Stimulated activated CD4-positive, alpha-beta T cell treated with anti-CD3 and anti-CD28 coated beads, Interleukin-1b, Interleukin-23, amount 100 ng/mL, for 4 hours (primary cell): ENCODE measurements at regions not wholly inside any gene's neighbourhood (a gene's known extent, or its start where the extent isn't known, plus 50 kb on each side); places are given as distances from the start of the nearest gene placed in this dataset.

Source experiments
- DNase-seq, 2 donors: peaks; one replicate each; pipeline ENCODE4 v3.0.0-alpha.2; 2020; ENCODE audit warnings: low read depth in 2 of 2

DNA sequence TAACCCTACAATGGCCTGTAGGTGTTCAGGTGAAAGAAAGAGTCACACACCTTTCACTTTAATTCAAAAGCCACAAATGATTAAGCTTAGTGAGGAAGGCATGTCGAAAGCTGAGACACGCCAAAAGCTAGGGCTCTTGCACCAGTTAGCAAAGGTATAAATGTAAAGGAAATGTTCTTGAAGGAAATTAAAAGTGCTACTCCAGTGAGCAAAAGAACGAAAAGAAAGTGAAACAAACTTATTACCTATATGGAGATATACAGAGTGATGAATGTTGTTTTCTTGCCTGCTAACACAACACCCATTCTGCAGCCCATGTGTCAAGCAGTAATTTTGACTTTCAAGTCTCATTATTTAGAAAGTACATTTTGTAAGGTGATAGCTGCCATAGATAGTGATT, 254.2 kb upstream of the SLC24A2 start:
- DNase-seq, result no peak

DNA sequence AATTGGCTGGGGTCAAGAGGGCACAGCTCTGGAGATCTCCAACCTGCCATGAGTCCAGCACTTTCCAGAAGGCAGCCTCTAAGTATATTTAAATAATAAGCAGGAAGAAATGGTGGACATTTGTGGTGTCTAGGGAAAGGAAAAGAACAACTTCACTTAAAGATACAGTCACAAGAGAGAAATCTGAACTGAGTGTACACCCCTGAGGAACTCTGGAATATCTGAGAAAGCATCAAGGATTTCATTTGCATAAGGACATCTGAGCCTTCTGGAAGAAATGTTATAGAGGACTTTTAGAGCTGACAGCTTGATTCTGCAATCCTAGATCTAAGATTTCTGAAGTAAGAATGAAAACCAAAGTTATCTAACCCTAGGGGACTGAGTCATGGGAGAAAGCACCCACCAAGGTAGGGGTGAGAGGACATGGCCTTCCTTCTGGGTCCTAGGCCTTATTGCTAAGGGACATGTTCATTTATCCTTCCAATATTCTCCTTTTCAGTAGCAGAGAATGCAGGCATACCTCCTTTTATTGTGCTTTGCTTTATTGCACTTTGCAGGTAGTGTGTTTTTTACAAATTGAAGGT, 253.4 kb upstream of the SLC24A2 start:
- DNase-seq, result no peak

DNA sequence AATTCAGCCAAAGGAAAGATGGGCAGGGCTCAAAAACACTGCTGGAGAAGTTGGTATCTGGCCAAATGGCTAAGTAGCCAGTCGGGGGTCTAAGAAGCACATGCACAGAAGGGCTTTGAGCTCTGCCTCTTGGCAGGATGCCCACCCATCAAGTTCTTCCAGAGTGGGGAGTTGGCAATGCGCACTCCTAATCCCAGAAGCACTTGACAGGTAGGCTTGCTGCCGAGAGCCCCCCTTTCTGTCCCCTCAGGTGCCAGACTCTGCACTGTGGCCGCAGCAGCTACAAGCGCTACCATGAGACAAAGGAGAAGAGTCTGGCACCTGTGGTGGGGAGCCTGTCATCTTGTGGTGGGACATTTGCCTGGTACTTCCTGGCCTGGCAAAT, 252.9 kb upstream of the SLC24A2 start:
- no peak for DNase-seq

- no peak for DNase-seq
Observed at GRCh38 chr9:20040991-20041696, 252.3 kb upstream of the SLC24A2 start.

DNA sequence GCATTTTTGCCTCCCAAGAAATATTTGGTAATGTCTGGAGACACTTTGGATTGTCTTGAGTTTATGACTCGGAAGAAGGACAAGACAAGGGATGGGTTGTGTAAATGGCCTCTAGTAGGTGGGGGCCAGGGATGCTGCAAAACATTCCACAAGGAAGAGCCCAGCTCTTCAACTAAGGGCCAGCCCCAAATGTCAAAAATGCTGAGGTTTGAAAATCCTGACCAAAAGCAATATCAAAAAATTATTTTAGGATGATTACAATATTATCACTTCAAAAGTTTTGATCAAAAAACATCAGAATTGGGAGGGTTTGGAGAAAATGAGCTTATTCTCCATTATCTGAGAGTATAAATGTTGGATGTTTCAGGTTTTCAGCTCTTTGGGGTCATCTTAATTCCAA, 248.9 kb upstream of the SLC24A2 start:
- DNase-seq, result no peak

DNA sequence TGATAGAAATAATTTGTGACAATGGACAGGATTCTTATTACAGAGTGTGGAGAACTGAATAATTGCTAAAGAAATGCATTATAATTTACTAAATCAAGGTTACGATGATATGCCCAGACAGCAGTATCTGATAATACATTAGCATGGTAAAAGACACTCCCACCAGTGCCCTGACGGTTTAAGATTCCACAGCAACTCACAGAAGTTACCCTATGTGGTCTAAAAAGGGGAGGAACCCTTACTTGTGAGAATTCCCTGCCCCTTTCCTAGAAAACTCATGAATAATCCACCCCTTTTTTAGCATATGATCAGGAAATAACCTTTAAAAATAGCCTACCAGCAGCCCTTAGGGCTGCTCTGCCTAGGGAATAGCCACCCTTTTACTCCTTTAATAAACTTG, 244.7 kb upstream of the SLC24A2 start:
- DNase-seq, result no peak

- DNase-seq, result no peak
Observed at GRCh38 chr9:20032413-20033006, 243.7 kb upstream of the SLC24A2 start.

- no peak for DNase-seq
Observed at GRCh38 chr9:20031836-20032235, 243.0 kb upstream of the SLC24A2 start.

GRCh38 chr9:20030671-20031070, 241.8 kb upstream of the SLC24A2 start:
- DNase-seq, result no peak

DNA sequence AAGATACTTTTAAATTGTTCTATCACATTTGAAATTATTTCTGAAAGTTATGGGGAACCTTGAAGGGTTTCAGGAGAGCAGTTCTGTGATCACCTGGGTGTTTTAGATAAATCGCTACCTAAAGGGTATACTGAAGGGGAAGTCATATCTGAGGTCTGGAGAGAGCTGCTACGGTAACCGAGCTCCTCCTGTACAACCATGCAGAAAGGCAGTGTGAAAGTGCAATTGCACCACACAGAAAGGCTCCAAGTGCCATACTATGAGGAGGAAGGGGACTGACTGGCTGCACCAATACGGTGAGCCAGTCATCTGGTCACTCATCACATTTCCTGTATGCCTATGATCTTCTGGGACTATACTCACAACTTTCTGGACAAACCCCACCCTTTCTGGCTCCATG, 241.4 kb upstream of the SLC24A2 start:
- DNase-seq, result no peak

- no peak for DNase-seq
Observed at GRCh38 chr9:20028849-20029231, 240.0 kb upstream of the SLC24A2 start.

DNA sequence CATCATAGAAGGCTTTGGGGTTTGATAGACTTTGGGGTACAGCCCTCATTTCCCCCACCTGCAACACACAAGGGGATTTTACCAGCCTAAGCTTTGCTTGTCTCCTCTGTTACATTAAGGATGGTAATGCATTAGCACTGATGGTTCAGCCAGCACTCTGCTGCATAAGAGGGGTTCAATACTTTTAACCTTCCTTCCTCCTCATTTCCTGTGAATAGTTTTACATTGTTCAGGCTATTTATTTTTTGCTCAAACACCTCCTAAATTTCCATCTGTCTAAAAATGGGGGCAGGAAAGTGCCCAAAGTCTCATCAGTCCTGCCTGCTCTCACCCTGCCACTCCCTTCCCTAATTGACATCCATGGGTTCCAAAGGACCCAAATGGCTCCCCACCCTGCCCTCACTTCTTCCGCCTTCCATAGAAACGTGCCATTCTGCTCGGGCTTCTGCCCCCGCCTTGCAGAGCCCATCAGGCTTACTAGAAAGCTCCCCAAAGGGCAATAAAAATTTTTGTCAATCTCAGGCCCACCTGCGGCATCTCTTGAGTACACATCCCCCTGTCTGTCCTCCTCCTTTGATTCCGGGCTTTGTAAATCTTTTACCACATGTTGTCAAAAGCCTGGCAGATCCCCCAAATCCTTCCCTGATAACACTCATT, 239.5 kb upstream of the SLC24A2 start:
- DNase-seq, result no peak

GRCh38 chr9:20023961-20024571, 235.2 kb upstream of the SLC24A2 start:
- no peak for DNase-seq

- no peak for DNase-seq
Observed at GRCh38 chr9:20023210-20023905, 234.5 kb upstream of the SLC24A2 start.

- DNase-seq, result no peak
Observed at GRCh38 chr9:20022410-20022809, 233.6 kb upstream of the SLC24A2 start.

DNA sequence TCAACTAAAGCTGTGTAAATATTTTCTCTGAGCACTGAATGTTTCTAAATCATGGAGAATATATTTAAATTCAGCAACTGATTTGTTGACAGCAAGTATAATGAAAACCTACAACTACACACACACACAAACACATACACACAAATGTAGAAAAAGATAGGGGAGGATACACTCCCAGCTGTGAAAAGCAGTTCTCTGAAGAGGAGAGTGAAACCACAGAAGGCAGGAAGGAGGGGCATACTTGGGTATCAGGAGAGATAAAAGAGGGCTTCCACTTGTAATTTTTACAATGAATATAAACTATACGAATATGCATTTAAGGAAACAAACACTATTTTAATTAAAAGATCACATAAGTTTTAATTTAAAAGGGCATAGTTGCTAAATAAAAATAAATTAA, 227.8 kb upstream of the SLC24A2 start:
- no peak for DNase-seq

DNA sequence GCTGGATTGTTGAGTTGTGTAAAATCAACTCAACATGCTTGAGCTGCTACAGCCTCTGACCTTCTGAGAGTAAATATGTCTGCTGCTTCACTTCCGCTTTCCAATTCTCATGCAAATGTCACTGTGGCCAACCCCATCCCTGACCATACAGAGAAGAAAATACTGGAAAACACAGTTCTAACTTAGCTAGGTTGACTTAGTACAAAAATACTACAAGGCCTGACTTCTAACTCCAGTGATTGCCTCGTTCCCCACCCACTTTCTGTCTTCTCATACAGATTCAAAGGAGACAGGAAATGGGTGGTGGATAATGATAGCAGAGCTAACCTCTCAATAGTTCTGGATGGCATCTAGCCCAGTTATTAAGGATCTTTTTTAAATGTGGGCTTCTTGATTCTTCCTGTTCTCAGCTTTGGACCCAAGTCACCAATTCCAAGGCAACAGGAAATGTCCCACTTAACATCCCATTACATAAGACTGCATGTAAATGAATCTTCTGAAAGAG, 226.6 kb upstream of the SLC24A2 start:
- no peak for DNase-seq

DNA sequence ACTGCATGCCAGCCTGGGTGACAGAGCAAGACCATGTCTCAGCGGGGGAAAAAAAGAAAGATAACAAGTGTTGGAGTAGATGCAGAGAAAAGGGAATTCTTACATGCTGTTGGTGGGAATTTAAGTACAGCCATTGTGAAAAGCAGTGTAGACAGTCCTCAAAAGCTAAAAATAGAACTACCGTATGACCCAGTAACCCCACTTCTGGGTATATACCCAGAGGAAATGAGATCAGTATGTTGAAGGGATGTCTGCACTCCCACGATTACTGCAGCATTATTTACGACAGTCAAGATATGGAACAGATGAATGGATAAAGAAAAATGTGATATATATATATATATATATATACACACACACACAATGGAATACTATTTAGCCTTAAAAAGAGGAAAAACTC, 225.3 kb upstream of the SLC24A2 start:
- DNase-seq, result no peak

DNA sequence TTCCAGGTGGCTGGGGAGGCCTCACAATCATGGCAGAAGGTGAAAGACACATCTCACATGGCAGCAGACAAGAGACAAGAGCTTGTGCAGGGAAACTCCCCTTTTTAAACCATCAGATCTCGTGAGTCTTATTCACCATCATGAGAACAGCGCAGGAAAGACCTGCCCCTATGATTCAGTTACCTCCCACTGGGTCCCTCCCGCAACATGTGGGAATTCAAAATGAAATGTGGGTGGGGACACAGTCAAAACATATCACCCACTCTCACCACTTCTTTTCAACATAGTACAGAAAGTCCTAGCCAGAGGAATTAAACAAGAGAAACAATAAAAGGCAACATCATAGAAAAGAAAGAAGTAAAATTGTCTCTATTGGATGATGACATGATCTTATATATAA, 223.4 kb upstream of the SLC24A2 start:
- no peak for DNase-seq

GRCh38 chr9:20009606-20010005, 220.8 kb upstream of the SLC24A2 start:
- no peak for DNase-seq

GRCh38 chr9:20002011-20002410, 213.2 kb upstream of the SLC24A2 start:
- no peak for DNase-seq

DNA sequence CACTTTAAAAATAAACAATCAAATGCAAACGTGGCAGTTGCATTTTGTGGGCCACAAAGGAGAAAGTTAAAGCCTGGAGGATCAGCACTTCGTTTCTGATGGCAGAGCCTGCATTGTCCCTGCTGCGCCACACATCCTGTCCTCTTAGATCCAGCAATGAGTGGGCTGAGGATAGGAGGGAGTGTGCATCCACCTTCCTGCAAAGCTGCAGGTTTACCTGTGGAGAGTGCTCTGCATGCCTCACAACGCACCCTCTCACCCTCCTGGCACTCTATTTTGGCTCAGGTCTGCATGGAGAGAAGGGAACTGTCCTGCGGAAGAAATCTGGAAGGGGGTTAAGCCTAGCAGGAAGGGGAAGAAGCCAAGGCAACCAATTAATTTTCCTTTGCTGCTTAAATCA, 212.2 kb upstream of the SLC24A2 start:
- no peak for DNase-seq
